ENCODE measurements at regions not wholly inside any gene's neighbourhood (a gene's known extent, or its start where the extent isn't known, plus 50 kb on each side); places are given as distances from the start of the nearest gene placed in this dataset.
"Not testable (repeated sequence)": the region's sequence is repeated elsewhere in the genome, so short reads cannot be mapped to it uniquely, and the experiment has no call there.

DNA sequence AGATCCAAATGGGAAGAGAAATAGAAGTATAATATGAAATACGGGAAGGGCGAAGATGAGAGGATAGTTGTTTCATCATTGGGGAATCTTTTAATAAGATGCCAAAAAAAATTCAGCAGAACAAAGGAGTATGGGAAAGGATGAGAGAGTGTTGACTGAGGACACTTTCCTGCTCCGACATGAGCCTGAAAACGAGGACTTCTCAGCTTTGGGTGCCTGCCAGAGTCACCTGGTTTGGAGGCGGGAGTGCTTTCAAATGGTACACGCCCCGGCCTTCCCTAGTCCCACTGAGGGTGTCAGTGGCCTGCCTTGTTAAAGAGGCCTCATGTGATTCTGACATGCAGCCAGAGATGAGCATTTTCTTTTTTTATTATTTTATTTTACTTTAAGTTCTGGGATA lies 250.9 kb downstream of the ANKRD60 start:
- DNase-seq (ENCODE audit: low spot score), result no peak
- FAIRE-seq, result no peak

DNA sequence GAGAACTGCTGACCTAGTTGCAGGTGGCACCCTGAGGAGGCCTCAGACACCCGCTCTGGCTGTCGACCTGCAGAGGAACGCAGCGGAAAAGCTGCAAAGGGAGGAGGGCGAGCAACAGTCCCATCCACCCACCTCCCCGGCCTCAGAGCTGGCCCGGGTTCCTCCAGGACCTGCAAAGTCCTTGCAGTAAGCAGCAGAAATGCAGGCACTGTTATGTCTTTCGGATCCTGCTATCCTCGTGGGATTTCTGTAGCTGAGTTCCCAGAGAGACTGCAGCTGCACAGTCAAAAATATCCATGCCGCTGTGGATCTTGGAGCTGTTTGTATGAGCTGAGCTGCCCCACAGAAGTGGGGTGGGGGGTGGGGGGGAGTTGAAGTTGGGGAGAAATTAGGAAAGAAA lies 251.3 kb downstream of the ANKRD60 start:
- FAIRE-seq (no peak), DNase-seq (ENCODE audit: low spot score) (no peak)

- FAIRE-seq, result peak; percentile 99
- no peak for DNase-seq (ENCODE audit: low spot score)
Observed at GRCh38 chr20:57974863-57975262, 253.6 kb downstream of the ANKRD60 start.

DNA sequence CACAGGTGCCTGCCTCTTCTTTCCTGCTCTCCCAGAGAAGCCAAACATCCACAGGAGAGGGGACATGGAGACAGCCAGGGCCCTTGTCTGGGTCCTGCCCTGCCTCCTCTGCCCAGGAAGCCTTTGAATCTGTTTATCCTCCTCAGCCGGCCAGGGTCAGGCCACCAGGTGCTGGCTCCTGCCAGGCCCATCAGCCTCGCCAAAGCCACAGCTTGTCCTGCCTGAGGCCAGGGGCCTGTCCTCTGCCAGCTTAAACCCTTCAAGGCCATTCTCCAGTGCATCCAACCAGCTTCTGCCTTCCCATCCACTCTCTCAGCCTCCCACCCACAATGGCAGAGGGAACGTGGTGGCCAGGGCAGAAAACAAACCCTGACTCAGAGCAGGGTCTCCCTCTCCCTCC lies 254.6 kb downstream of the ANKRD60 start:
- DNase-seq (ENCODE audit: low spot score) (no peak), FAIRE-seq (no peak)

DNA sequence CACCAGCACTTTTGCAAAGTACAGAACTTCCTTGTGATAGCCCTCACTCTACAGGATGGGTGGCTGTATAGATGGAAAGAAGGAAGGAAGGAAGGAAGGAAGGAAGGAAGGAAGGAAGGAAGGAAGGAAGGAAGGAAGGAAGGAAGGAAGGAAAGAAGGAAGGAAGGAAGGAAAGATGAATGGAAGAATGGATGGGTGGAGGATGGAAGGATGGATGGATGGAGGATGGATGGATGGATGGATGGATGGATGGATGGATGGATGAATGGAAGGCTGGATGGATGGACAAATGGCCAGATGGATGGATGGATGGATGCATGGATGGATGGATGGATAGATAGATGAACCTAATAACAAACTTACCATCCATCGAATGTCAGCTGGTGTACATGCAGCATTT lies 256.9 kb downstream of the ANKRD60 start:
- FAIRE-seq; DNase-seq (ENCODE audit: low spot score): not testable (repeated sequence)

- FAIRE-seq (peak; percentile 20), DNase-seq (ENCODE audit: low spot score) (no peak)
Observed at GRCh38 chr20:57970856-57971255, 257.6 kb downstream of the ANKRD60 start.

GRCh38 chr20:57970116-57970515 lies 258.3 kb downstream of the ANKRD60 start:
- FAIRE-seq (peak; percentile 62), DNase-seq (ENCODE audit: low spot score) (no peak)

DNA sequence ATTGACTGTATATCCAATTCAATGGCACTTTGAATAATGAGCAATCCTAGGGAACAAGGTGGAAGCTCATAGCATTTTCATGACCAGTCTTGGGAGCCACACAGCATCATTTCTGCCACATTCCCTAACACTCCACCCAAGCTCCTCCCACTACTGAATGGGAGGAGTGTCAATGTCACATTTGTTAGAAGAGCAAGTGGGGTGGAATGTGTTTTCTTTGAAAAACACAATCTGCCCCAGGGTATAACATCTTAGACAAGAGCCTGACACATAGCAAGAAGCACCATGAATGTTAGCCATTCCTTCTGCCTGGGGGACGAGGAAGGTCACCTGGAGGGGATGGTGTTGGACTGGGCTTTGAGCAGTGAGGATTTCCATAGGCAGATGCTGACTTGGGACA lies 258.3 kb upstream of the PMEPA1 start:
- no peak for FAIRE-seq
- no peak for DNase-seq (ENCODE audit: low spot score)

DNA sequence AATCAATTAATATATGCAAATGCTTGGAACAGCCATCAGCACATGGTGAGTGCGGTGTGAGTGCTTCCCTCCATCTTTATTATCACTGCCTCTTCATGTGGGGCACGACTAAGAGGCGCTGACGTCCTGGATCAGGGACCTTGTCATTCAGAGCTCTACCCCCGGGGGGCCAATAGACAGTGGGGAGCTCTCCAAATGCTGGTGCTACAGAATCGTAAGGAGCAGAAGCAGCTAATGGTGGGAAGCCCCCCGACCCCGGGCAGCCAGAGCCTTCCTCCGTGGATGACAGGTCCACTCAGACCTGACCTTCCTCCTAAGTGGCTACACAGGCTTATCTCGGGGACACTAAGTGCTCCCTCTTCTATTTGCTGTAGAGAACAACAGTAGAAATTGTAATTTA lies 257.5 kb upstream of the PMEPA1 start:
- DNase-seq (ENCODE audit: low spot score) (no peak), FAIRE-seq (no peak)

- no peak for FAIRE-seq
Observed at GRCh38 chr20:57966620-57967019, 256.8 kb upstream of the PMEPA1 start.

GRCh38 chr20:57965441-57965840 lies 255.6 kb upstream of the PMEPA1 start:
- DNase-seq (ENCODE audit: low spot score), result no peak
- FAIRE-seq, result no peak

More at GRCh38 chr20:57966620-57967019, 256.8 kb upstream of the PMEPA1 start:
- DNase-seq (ENCODE audit: low spot score), result no peak

DNA sequence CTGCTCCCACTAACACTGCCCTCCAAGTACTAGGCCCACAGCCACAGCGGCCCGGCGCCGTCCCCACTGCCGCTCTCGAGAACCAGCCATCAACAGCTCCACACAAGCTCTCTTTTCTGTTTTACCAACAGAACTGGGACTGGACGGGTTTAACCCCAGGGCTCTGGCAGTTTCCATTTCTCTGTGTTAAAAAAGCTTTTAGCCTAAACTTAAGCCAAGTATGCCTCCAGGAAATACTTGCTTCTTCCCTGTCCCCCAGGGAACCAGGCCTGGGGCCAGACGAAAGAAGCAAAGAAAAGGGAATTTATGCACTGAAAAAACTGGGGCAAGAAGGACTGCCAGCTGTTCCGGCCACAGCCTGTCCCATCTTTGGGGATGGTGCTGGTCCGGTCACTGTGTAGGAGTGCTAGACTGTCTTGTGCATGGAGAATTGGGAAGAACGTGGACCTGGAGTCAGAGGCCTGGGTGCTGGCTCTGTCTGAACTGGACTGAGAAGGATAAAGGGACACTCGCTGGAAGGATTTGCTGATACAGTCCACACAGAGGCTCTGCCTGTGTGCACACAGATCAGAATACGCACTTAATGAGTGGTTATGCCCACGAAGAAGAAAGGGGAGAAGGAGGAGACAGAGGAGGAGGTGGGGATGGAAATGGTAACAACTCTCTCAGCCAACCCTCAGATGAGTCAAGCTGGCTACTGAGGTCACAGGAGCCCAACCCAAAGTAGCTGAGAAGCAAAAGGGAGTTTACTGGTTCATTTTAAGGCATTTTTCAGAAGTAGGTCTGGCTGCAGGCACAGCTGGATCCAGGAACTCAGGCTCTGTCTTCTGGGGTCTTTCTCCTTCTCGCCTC lies 254.4 kb upstream of the PMEPA1 start:
- DNase-seq (ENCODE audit: low spot score) (no peak), FAIRE-seq (no peak)

DNA sequence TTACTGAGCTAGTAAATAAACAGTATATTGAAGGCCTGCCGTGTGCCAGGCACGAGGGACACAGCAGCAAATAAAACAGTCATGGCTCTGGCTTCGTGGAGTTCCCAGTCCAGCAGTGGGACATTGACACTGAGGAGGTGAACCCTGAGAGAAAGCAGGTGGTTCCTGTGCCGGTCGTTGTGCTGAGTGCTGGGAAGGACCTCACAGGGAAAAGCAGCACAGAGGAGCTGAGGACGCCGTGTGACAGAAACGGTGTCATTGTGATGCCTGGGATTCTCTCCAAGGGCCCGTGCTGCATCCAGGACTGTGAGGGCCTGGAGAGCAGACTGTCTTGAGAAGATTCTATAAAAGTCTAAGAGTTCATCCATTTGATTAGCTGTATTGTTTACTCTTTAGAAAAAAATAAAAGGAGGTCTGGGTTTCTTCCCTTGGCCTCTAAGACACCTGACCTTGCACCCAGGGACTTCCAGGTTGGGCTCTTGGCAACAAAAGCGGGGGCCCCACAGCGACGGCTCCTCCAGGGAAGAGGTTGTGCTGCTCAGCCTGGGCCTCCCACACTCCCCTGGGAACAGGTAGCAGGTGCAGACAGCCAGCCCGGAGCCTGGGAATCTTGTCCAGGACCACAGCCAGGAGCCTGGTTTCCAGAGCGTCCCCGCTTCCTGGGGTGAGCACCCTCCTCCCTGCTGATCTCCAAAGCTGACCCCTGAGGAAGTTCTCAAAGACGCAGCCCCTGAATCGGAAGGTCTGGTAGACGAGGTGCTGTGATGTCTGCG lies 251.2 kb upstream of the PMEPA1 start:
- no peak for DNase-seq (ENCODE audit: low spot score)
- FAIRE-seq, result no peak

- DNase-seq (ENCODE audit: low spot score), result no peak
- FAIRE-seq, result no peak
Observed at GRCh38 chr20:57959589-57959988, 249.8 kb upstream of the PMEPA1 start.

GRCh38 chr20:57959018-57959417 lies 249.2 kb upstream of the PMEPA1 start:
- DNase-seq (ENCODE audit: low spot score), result no peak

GRCh38 chr20:57958050-57958420 lies 248.2 kb upstream of the PMEPA1 start:
- no peak for DNase-seq (ENCODE audit: low spot score)
- peak; percentile 37 for FAIRE-seq

More at GRCh38 chr20:57959018-57959417, 249.2 kb upstream of the PMEPA1 start:
- no peak for FAIRE-seq

DNA sequence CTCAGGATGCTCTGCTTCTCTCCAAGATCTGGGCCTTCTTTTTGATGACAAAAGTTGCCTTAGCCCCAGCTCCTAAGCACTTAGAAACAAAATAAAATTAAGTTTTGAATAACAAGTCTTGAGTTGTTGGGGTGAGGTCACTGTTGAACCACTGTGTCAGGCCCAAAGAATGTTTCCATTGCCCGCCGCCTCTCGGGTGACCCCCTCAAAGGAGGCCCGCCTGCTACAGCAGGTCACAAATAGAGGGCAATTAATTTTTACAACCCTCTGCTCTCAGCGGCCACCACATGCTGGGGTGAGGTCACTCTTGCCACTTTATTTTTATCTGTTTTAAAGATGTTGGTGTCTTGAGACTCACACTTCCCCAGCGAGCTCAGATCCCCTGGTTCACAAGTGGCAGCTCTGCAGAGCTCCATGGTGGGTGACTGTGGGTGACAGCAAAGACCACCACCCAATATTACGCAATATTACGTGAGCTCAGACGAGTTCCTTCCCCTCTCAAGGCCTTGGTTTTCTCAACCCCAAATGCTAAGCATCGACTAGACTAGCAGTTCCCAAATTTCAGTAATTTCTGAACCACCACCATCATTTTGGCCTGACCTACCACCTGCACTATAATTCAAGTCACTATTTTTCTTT lies 247.7 kb upstream of the PMEPA1 start:
- FAIRE-seq (no peak), DNase-seq (ENCODE audit: low spot score) (peak; percentile 54)

- DNase-seq (ENCODE audit: low spot score) (peak; percentile 40), FAIRE-seq (no peak)
Observed at GRCh38 chr20:57953638-57954037, 243.8 kb upstream of the PMEPA1 start.

DNA sequence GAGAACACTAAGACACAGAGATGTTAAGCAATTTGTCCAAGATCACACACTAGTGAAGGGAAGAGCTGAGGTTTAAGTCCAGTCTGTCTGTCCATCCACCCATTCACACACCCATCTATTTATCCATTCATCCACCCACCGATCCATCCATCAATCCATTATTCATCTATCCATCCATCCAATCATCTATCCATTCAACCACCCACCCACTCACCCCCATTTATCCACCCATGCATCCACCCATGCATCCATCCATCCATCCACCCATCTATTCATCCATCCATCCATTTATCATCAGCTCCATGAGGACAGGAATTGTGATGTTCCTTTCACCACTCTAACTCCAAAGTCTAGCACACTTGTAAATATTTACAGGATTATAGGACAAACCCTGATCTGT lies 242.3 kb upstream of the PMEPA1 start:
- DNase-seq (ENCODE audit: low spot score) (no peak), FAIRE-seq (peak; percentile 30)

GRCh38 chr20:57951549-57951948 lies 241.7 kb upstream of the PMEPA1 start:
- no peak for FAIRE-seq
- DNase-seq (ENCODE audit: low spot score), result no peak

DNA sequence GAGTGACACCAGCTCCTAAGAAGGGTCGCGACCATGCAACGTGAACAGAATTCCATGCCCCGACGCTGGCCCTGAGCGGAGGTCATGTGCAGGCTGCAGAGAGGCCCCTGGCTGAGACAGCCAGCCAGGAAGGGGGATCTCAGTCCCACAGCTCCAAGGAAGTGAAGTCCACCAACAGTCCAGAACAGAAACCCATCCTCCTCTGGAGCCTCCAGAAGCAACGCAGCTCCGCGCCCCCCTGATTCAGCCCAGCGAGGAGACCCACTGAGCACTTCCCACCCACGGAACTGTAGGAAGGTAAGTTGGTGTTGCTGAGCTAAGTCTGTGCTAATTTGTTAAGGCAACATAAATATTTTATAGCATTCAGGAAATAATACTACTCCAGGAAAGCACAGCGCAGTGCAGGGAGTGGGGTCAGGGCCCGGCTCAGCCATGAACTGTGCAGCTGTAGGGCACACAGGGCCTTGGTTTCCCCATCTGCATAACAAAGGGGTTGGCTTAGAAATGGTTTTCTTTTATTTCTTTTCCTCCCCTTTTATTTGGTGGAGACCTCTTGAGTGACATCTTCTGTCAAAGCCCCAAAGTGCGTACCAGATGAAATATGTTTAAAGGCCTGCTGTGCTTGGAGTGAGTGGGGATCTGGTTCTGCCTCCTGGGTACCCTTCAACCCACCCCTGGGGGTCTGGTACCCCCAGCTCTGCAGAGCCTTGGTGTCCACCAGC lies 241.1 kb upstream of the PMEPA1 start:
- FAIRE-seq (no peak), DNase-seq (ENCODE audit: low spot score) (no peak)
